ENCODE measurements at regions not wholly inside any gene's neighbourhood (a gene's known extent, or its start where the extent isn't known, plus 50 kb on each side); places are given as distances from the start of the nearest gene placed in this dataset.

DNA sequence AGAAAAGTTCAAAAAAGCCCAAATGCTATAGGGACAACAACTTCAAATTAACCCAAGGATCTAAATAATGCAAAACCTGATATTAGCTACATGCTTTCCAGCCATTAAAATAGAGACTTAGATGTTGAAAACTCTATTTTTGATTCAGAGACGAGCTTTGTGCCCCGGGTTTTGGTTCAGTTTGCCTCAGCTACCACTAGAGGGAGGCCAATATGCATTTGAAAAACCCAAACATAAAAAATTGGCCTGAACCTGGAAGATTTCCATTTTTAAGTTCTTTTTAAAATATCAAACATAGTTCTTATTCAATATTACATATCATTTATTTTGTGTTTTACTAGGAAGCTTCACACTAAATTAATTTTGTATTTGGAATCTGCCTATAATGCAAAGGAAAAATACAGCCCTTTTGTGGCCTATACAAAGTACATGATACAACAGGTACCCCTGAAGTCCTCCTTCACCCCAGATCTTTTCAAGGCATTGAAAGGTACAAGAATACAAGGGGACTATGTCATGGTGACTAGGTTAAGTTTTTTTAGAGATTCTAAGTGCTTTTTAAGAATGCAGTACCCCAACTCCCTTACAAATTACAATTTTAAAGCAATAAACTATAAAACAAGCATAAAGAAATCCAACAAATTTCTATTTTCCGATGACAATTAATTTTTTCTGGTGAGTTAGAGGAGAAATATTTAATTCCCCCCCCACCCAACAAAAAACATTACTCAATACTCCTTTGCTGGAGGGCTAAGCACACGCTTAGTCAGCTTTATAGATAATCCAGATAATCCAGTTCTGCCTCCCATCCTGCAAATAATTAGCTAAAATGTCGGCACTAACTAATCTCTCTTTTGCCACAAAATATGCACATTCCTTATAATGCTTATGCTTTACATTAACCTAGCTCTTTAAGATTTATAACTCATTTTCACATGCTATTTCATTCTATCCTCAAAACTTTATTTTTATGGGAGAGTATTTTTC lies 97.7 kb upstream of the PTPN13 start:
- TF ChIP-seq, protein P1, sequence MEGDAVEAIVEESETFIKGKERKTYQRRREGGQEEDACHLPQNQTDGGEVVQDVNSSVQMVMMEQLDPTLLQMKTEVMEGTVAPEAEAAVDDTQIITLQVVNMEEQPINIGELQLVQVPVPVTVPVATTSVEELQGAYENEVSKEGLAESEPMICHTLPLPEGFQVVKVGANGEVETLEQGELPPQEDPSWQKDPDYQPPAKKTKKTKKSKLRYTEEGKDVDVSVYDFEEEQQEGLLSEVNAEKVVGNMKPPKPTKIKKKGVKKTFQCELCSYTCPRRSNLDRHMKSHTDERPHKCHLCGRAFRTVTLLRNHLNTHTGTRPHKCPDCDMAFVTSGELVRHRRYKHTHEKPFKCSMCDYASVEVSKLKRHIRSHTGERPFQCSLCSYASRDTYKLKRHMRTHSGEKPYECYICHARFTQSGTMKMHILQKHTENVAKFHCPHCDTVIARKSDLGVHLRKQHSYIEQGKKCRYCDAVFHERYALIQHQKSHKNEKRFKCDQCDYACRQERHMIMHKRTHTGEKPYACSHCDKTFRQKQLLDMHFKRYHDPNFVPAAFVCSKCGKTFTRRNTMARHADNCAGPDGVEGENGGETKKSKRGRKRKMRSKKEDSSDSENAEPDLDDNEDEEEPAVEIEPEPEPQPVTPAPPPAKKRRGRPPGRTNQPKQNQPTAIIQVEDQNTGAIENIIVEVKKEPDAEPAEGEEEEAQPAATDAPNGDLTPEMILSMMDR (IDR thresholded peaks at IDR 0.05): peak; percentile 78 to 85
- TF ChIP-seq EP300 (IDR thresholded peaks at IDR 0.05): no peak

All from suprapubic skin (tissue), 3 donors.